ENCODE measurements at regions not wholly inside any gene's neighbourhood (a gene's known extent, or its start where the extent isn't known, plus 50 kb on each side); places are given as distances from the start of the nearest gene placed in this dataset.

GRCh38 chr1:34403156-34403555, 226.4 kb downstream of the C1orf94 start:
- TF ChIP-seq CTCF (IDR thresholded peaks at IDR 0.05; ENCODE audit: insufficient read depth, low read length): no peak
- H3K4me3 ChIP-seq (ENCODE audit: low read depth, low read length): no peak overlapping the region
- DNase-seq (ENCODE audit: low read depth): no peak

- no peak for TF ChIP-seq CTCF (IDR thresholded peaks at IDR 0.05; ENCODE audit: insufficient read depth, low read length)
- DNase-seq (ENCODE audit: low read depth): no peak
- H3K4me3 ChIP-seq (ENCODE audit: low read depth, low read length): no peak overlapping the region
Measured at GRCh38 chr1:34404804-34405203, 228.1 kb downstream of the C1orf94 start.

GRCh38 chr1:34405266-34405959, 228.7 kb downstream of the C1orf94 start:
- no peak overlapping the region for H3K4me3 ChIP-seq (ENCODE audit: low read depth, low read length)
- no peak for TF ChIP-seq CTCF (IDR thresholded peaks at IDR 0.05; ENCODE audit: insufficient read depth, low read length)
- no peak for DNase-seq (ENCODE audit: low read depth)

- no peak overlapping the region for H3K4me3 ChIP-seq (ENCODE audit: low read depth, low read length)
- no peak for DNase-seq (ENCODE audit: low read depth)
- TF ChIP-seq CTCF (IDR thresholded peaks at IDR 0.05; ENCODE audit: insufficient read depth, low read length): no peak
Measured at GRCh38 chr1:34406377-34406776, 229.7 kb downstream of the C1orf94 start.

- H3K4me3 ChIP-seq (ENCODE audit: low read depth, low read length): no peak overlapping the region
- peak; percentile 25 for DNase-seq (ENCODE audit: low read depth)
- TF ChIP-seq CTCF (IDR thresholded peaks at IDR 0.05; ENCODE audit: insufficient read depth, low read length): no peak
Measured at GRCh38 chr1:34406833-34407539, 230.3 kb downstream of the C1orf94 start.

GRCh38 chr1:34408011-34408410, 231.3 kb downstream of the C1orf94 start:
- peak; percentile 43 for DNase-seq (ENCODE audit: low read depth)
- no peak overlapping the region for H3K4me3 ChIP-seq (ENCODE audit: low read depth, low read length)
- no peak for TF ChIP-seq CTCF (IDR thresholded peaks at IDR 0.05; ENCODE audit: insufficient read depth, low read length)
